Osteocyte (in vitro differentiated cells): ENCODE measurements at regions not wholly inside any gene's neighbourhood (a gene's known extent, or its start where the extent isn't known, plus 50 kb on each side); places are given as distances from the start of the nearest gene placed in this dataset.

Source experiments
- DNase-seq: peaks from one replicate; pipeline ENCODE4 v3.0.0; 2021; ENCODE audit warnings: mixed read lengths; ENCODE audit not compliant: unreplicated experiment; ENCODE audit errors: extremely low spot score
- H3K27ac Mint-ChIP-seq: one replicate; pipeline ENCODE4 v1.8.0; 2021; ENCODE audit warnings: mild to moderate bottlenecking, mixed read lengths; ENCODE audit not compliant: unreplicated experiment
- H3K27me3 Mint-ChIP-seq: one replicate; pipeline ENCODE4 v1.8.0; 2021; ENCODE audit warnings: mixed read lengths; ENCODE audit not compliant: unreplicated experiment
- H3K36me3 Mint-ChIP-seq: one replicate; pipeline ENCODE4 v1.8.0; 2021; ENCODE audit warnings: mixed read lengths; ENCODE audit not compliant: unreplicated experiment
- H3K4me1 Mint-ChIP-seq: one replicate; pipeline ENCODE4 v1.8.0; 2021; ENCODE audit warnings: mixed read lengths; ENCODE audit not compliant: unreplicated experiment
- H3K4me3 Mint-ChIP-seq: one replicate; pipeline ENCODE4 v1.8.0; 2021; ENCODE audit warnings: mild to moderate bottlenecking, moderate library complexity, mixed read lengths; ENCODE audit not compliant: unreplicated experiment
- H3K9me3 Mint-ChIP-seq: one replicate; pipeline ENCODE4 v1.8.0; 2021; ENCODE audit warnings: mixed read lengths; ENCODE audit not compliant: unreplicated experiment
- TF ChIP-seq, protein P1 (sequence below): fragments of 200-600 bp; sonication (generic); IDR thresholded peaks from 2 replicates; pipeline ENCODE4 v1.5.0; 2021; ENCODE audit warnings: antibody characterized with exemption, mild to moderate bottlenecking, moderate library complexity

DNA sequence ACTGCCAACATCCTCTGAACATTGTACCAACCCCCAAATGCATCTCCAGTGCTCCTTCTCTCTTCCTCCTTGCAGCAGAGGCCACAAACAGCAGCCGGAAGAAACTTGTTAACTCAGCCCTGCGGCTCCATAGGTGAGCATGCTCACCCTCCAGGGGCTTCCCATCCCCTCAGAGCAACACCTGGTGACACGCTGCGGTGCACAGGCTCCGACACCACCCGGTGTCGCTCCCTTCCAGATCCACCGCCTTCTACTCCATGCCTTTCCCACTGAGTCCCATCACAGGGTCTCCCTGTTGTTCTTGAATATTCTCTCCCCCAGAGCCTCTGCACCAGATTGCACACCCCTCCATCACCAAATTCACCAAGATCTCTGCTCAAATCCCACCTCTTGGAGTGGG lies 171.5 kb upstream of the FHL2 start:
- no peaks in the 10 kb centered on the region for H3K9me3 Mint-ChIP-seq

DNA sequence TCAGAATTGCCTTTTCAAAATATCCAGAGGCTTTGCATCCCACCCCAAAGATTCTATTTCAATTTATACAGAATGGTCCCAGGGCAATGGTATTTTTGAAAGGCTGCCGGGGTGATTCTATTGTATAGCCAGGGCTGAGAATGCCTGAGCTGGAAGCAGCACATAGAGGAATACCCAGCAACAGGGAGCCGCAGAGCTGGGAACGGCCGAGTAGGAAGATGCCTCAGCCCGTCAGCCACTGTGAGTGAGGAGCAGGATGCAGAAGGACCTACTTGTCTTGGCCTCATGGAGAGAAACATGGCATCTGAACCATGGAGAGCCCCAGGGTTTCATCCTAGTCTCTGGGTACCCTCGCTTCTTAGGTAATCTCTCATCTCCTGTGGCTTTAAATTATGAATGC lies 170.8 kb upstream of the FHL2 start:
- peaks cover 2% of the 10 kb centered on the region for H3K27me3 Mint-ChIP-seq
- H3K9me3 Mint-ChIP-seq, result no peaks in the 10 kb centered on the region
- H3K36me3 Mint-ChIP-seq, result no peaks in the 10 kb centered on the region
- no peak overlapping the region for H3K4me3 Mint-ChIP-seq
- DNase-seq, result no peak
- TF ChIP-seq, protein P1, sequence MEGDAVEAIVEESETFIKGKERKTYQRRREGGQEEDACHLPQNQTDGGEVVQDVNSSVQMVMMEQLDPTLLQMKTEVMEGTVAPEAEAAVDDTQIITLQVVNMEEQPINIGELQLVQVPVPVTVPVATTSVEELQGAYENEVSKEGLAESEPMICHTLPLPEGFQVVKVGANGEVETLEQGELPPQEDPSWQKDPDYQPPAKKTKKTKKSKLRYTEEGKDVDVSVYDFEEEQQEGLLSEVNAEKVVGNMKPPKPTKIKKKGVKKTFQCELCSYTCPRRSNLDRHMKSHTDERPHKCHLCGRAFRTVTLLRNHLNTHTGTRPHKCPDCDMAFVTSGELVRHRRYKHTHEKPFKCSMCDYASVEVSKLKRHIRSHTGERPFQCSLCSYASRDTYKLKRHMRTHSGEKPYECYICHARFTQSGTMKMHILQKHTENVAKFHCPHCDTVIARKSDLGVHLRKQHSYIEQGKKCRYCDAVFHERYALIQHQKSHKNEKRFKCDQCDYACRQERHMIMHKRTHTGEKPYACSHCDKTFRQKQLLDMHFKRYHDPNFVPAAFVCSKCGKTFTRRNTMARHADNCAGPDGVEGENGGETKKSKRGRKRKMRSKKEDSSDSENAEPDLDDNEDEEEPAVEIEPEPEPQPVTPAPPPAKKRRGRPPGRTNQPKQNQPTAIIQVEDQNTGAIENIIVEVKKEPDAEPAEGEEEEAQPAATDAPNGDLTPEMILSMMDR, result no peak
- H3K27ac Mint-ChIP-seq, result no peak overlapping the region
- H3K4me1 Mint-ChIP-seq, result peaks cover 26% of the 10 kb centered on the region

More for the DNA sequence above, 171.5 kb upstream of the FHL2 start:
- Mint-ChIP-seq H3K4me3 (no peak overlapping the region), H3K36me3 (no peaks in the 10 kb centered on the region), H3K4me1 (peaks cover 31% of the 10 kb centered on the region), H3K27me3 (peaks cover 2% of the 10 kb centered on the region), H3K27ac (no peak overlapping the region)
- no peak for DNase-seq
- TF ChIP-seq, protein P1, result no peak

DNA sequence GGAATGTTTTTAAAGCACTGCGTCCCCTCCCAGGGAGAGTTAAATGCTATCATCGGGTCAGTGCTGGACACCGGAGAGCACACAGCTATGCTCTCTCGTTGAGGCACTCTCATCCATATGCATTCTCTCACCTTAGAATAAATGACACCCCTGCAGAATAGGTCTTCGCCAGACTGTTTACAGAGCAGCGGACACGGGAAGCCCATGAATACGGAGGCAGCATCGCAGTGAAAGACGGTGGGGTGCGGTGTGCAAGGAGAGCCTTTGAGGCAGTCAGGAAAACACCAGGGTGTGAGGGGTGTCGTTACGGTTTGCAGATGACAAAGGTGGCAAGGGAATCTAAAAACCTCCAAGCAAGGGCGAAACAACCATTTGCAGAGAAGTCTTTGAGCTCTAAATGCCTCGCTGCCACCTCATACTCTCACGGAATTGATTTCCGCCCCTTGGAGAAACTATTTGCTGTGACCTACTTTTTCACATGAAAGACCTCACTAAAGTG lies 169.2 kb upstream of the FHL2 start:
- no peak for DNase-seq
- Mint-ChIP-seq H3K36me3 (no peaks in the 10 kb centered on the region), H3K4me1 (peaks cover 23% of the 10 kb centered on the region), H3K4me3 (peak overlapping the region; percentile 46), H3K27ac (peak overlapping the region; percentile 12), H3K27me3 (peaks cover 2% of the 10 kb centered on the region), H3K9me3 (no peaks in the 10 kb centered on the region)
- TF ChIP-seq, protein P1, result no peak

DNA sequence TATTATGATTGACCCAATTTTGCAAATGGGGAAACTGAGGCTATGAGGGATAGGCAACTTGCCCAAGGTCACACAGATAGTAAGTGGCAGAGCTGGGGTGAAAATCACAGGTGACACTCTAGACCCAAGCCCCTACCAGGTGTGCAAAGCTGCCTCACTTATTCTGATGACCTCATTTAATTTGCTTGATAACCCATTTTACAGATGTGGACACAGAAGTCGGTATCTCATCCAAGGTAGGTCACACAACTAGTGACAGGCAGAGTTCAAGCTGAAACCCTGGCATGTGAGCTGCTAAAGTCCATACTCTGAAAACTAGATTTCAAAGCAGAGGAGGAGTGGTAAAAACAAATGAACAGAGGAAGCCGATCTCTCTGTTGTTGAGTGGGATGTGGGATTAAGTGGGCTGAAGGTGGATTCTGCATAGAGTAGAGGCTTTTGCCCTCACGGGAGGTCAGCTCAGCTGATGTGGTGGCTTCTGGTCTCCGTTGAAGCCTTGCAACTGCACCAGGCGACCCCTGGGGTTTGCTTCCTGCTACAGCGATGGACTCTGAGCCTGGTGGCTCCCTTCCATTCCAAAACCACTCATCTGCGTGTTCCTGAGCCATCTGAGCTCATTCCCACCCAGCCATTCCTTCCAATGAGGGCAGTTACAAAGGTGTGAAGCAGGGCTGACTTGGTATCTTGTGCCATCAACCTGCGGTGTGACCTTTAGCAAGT lies 164.3 kb upstream of the FHL2 start:
- no peak overlapping the region for H3K27ac Mint-ChIP-seq
- no peaks in the 10 kb centered on the region for H3K9me3 Mint-ChIP-seq
- no peak for DNase-seq
- TF ChIP-seq, protein P1, result no peak
- no peak overlapping the region for H3K4me3 Mint-ChIP-seq
- H3K4me1 Mint-ChIP-seq, result peaks cover 17% of the 10 kb centered on the region
- H3K27me3 Mint-ChIP-seq, result peaks cover 14% of the 10 kb centered on the region
- no peaks in the 10 kb centered on the region for H3K36me3 Mint-ChIP-seq

DNA sequence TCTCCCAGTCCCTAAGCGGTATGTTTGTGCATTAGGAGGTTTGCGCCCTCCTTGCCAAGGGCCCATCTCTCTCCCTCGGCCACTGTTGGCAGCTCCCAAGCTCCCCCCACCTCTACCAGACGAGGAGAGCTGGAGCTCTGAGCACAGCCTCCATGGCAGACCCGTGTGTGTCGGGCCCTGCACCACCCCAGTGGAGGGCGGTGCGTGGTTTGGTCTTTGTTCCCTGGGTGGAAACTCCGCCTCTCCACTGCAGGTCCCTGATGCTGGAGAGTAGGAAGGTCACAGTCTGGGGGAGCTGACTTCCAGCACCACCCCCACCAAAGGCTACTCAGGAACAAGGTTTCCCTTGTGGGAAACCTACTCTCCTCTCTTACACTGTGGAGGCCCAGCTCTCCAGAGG lies 162.6 kb upstream of the FHL2 start:
- TF ChIP-seq, protein P1, result no peak
- Mint-ChIP-seq H3K27ac (no peak overlapping the region), H3K4me1 (no peaks in the 10 kb centered on the region), H3K27me3 (peaks cover 22% of the 10 kb centered on the region), H3K4me3 (no peak overlapping the region), H3K36me3 (no peaks in the 10 kb centered on the region), H3K9me3 (no peaks in the 10 kb centered on the region)
- no peak for DNase-seq
